ENCODE measurements at regions not wholly inside any gene's neighbourhood (a gene's known extent, or its start where the extent isn't known, plus 50 kb on each side); places are given as distances from the start of the nearest gene placed in this dataset.

DNA sequence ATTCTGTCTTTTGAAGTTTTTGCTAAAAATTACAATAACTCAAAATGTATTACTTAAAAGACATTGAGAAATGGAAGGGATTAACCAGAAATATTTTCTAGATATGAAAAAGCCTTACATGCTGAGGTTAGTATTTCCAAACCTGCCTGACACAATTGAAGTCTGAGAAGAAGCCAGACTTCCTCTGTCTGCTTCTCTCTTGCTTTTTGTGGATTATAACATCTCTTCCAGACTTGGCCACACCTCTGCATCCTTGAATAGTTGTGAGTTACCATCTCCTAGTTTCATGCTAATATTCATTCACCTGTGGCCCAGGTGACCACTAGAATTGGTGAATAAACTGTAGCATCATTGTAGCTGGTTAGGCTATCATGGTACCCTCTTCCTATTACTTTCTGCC, 497.6 kb downstream of the SLC16A7 start:
- TF ChIP-seq, protein P1, sequence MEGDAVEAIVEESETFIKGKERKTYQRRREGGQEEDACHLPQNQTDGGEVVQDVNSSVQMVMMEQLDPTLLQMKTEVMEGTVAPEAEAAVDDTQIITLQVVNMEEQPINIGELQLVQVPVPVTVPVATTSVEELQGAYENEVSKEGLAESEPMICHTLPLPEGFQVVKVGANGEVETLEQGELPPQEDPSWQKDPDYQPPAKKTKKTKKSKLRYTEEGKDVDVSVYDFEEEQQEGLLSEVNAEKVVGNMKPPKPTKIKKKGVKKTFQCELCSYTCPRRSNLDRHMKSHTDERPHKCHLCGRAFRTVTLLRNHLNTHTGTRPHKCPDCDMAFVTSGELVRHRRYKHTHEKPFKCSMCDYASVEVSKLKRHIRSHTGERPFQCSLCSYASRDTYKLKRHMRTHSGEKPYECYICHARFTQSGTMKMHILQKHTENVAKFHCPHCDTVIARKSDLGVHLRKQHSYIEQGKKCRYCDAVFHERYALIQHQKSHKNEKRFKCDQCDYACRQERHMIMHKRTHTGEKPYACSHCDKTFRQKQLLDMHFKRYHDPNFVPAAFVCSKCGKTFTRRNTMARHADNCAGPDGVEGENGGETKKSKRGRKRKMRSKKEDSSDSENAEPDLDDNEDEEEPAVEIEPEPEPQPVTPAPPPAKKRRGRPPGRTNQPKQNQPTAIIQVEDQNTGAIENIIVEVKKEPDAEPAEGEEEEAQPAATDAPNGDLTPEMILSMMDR (IDR thresholded peaks at IDR 0.05; ENCODE audit: insufficient read depth, low read length): no peak
- TF ChIP-seq GABPA (IDR thresholded peaks at IDR 0.05; ENCODE audit: low read depth): no peak
- TF ChIP-seq POLR2AphosphoS5 (IDR thresholded peaks at IDR 0.05; ENCODE audit: low read depth): no peak
- TF ChIP-seq, protein P2, sequence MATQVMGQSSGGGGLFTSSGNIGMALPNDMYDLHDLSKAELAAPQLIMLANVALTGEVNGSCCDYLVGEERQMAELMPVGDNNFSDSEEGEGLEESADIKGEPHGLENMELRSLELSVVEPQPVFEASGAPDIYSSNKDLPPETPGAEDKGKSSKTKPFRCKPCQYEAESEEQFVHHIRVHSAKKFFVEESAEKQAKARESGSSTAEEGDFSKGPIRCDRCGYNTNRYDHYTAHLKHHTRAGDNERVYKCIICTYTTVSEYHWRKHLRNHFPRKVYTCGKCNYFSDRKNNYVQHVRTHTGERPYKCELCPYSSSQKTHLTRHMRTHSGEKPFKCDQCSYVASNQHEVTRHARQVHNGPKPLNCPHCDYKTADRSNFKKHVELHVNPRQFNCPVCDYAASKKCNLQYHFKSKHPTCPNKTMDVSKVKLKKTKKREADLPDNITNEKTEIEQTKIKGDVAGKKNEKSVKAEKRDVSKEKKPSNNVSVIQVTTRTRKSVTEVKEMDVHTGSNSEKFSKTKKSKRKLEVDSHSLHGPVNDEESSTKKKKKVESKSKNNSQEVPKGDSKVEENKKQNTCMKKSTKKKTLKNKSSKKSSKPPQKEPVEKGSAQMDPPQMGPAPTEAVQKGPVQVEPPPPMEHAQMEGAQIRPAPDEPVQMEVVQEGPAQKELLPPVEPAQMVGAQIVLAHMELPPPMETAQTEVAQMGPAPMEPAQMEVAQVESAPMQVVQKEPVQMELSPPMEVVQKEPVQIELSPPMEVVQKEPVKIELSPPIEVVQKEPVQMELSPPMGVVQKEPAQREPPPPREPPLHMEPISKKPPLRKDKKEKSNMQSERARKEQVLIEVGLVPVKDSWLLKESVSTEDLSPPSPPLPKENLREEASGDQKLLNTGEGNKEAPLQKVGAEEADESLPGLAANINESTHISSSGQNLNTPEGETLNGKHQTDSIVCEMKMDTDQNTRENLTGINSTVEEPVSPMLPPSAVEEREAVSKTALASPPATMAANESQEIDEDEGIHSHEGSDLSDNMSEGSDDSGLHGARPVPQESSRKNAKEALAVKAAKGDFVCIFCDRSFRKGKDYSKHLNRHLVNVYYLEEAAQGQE (IDR thresholded peaks at IDR 0.05; ENCODE audit: insufficient replicate concordance, low read depth): no peak
